ENCODE measurements at regions not wholly inside any gene's neighbourhood (a gene's known extent, or its start where the extent isn't known, plus 50 kb on each side); places are given as distances from the start of the nearest gene placed in this dataset.
A peak's percentile ranks its signal among the peaks of the same experiment; 100 is the strongest.

DNA sequence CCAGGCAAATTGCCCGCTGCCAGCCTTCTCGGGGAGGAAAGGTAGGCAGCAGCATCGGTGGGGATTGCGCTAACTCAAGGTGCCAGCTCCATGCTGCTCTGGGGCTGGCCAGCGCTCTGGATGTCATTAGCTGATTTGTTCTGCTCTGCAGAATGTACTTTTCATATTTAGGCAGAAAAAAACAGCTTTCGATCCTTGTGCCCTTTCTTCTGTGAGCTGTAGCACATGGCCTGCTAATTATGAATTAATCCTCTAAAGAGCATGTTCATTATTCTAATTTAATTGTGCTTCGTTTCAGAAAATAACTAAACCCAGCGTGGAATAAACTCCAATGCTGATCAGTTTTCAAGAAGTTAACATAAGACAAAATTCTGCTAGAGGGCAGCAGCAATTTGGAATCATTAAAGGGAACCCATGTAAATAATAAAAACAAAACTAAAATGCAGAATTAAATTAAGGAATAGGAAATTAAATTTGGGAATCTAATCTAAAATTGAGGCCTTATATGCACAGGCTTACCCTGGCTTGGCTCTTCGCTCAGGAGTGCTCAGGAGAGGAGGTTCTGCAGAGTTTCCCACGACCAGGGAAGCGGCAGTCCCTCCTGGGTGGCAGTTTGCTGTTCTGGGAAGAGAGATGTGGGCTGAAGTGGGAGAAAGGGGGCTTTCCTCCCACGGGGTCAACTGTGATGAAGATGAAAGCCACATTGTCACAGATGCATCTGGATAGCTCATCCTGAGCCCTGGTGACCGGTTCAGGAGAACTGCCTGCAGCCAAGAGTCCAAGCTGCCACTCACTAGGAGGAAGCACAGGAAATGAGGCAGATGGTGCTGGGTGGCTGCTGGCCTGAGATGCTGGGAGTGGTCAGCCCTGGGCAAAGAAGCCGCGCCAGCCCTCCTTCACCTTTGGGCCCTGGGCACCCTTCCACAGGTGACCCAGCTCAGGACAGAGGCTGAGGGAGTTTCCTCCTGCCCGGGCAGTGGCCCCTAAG is 93.2 kb upstream of the PKDCC start:
- DNase-seq (ENCODE audit: low read depth), result no peak

DNA sequence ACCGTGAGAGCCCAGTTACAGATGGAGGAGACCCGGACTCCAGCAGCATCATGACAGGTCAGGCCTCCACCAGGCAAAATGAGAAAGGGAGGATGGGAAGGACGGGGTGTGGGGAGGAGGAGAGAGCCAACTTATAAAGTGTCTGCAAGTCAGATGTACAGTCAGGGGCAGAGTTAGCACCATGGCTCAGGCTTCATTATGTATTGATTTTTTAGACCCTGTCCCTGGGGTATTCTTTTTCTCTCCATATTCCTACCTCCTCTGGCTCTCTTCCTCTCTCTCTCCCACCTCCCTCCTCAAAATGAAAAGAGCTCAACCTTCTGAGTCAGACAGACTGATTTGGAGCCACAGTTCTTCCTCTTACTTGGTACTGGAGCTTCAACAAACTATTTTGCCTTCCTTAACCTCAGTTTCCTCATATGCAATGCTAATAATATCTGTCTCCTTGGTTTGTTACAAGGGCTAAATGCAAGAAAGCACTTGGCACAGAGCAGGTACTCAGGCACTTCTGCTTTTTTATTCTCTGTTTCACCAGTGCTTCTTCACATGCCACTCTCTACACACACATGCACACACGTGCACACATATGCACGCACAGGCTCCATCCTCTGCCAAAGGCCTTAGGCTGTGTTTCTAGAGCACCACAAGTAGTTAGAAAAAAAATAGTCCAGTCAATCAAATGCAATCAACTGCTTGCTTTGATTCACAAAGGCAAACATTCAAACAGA is 92.3 kb upstream of the PKDCC start:
- no peak for DNase-seq (ENCODE audit: low read depth)

DNA sequence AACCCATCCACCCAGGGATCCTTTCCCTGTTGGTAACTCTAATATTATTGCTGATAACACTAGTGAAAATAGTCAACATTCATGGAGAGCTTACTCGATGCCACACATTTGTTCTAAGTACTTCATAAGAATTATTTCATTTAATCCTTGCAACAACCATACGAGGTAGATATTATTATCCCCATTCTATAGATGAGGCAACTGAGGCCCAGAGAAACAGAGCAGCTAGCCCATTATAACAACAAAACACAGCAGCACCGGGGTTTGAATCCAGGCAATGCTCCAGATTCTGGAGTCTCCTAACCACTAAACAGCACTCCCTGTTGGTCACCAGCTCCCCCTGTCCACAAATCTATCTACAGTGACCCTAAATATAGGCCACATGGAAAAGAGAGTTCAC is 90.4 kb upstream of the PKDCC start:
- DNase-seq (ENCODE audit: low read depth), result no peak

DNA sequence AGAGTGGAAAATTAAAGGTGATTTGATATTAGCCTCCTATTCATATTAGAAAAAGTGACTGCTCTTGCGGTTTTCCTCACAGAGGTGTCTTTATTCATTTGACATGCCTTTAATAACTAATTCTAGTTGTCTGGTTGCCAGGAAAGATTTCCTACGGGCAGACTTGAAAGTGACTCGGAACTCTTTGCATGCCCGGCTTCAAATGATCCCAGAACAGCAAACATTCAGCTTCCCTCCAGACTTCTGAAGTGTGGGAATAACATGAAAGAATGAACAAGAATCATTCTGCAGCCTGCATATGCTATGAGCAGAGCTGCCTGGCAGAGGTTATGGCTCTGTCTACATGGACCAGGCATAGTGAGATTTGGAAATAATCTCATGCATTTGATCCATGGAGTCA is 89.6 kb upstream of the PKDCC start:
- peak; percentile 74 for DNase-seq (ENCODE audit: low read depth)

DNA sequence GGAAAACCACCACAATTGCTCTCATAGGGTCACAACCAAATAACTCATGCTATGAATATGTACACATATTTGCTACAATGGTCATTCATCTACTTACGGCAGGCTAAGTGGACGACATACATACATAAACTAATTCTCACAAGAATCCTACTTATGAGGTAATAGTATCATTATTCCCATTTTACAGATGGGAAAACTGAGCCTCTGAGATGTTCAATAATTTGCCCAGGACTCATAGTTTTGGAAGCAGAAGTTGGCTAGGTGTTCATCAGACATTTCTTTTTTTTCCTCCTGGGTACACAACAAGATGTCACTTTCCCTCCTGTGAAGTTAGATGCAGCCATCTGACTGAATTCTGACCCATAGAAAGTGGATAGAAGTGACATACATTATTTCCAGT is 89.0 kb upstream of the PKDCC start:
- DNase-seq (ENCODE audit: low read depth), result no peak

DNA sequence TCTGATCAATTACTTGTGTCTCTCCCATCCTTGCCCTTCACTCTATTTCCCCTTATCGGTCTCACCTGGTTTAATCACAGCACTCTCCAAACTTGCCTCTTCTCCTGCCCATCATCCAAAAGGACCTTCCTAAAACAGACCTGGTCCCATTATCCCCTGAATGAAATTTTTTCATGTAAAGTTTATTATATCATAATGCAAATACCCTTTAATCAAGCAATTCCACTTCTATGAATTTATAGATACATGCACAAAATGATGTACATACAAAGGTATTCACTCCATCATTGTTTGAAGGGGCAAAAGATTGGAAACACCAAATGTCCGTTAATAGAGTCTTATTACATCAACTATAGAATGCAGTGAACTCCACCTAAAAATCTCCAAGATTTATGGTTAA is 88.1 kb upstream of the PKDCC start:
- no peak for DNase-seq (ENCODE audit: low read depth)

DNA sequence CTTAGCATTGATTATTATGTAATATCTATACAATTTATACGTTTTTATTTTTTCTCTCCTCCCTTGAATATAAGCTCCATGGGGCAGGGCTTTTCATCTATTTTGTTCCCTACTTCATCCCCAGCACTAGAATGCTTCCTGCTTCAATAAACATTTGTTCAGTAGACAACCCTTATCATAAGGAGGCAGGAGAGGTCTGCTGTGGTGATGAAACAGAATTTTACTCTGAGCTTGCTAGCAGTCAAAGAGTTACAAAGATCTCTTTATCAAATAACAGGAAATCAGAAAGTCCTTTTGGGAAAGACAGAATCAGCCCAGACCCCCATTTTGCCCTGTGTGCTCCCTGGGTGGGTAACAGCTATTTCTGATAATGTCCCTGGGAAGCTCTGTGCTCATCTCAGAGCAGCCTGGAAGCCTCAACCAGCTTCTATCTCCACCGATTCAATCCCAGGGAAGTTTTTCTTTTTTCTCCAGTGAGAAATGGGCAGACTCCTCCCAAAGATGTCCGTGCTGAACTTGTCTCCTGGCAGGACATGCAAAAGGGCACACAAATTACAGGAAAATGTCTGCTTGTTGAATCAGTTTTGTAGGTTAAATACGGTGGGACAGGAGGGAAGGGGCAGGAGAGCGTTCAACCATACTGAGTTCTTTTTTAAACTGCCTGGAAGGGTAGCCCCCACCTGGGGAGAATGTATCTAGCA is 84.7 kb upstream of the PKDCC start:
- DNase-seq (ENCODE audit: low read depth), result no peak

DNA sequence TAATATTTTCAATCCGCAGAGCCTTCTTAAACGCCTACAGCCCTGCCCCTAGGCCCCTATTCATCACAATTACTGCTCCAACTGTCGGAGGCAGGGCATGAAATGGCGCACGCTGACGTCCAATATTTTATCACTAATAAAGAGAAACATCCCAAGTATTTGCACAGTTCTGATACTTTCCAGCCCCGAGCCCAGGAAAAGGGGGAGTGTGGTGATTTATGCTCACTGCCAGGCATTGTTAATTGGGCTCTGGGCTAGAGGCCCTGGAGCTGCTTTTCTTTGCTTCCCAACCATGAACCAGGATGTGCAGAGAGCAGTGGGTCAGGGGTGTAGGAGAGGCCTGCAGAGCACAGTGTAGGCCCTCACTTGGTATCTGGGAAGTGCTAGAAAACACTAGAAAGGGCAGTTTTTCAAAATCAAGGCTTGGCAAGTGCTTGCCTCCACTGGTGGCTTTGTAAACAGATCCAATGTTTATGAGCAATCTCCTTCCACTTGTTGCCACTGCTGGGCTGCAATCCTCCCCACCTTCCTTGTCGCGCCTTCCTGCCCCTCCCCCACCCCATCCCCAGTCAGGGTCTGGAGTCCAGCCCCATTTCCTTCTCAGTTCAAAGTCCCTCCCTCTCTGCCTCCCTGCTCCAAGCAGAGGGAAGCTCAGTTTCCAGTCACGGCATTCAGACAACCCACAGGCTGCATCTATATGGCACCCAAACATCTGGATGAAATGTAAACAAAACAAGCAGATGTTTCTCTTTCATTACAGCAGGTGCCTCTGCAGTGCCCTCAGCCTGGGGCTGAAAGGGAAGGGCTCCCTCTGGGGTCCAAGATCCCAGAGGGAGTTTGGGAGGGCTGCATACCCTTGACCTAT is 83.9 kb upstream of the PKDCC start:
- DNase-seq (ENCODE audit: low read depth), result peak; percentile 45

DNA sequence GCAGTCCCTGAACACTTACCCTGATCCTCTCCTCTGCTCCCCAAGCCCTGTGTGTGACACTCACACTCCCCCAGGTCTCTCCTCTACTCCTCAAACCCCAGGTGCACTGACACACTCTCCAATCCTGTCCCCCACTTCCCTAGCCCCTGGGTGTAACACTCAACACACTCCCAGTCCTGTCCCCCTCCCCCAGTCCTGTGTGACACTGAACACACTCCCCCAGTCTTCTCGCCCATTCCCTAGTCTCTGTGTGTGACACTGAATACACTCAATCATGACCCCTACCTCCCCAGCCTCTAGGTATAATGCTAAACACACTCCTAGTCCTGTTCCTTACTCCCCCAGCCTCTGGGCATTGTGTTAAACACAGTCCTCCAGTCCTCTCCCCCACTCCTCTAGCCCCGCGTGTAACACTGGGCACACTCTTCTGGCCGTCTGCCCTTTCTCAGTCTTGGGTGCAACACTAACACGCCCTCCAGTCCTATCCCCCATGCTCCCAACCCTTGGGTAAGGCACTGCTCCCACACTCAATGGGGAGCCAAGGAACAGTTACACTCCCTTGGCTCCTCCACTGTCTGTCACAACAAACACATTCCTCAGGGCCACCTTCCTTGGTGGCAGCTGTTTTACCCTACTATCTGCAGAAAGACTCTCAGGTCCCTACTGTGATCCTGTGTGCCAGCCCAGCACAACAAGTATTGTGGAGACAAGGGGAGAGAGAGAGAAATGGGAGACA is 82.5 kb upstream of the PKDCC start:
- DNase-seq (ENCODE audit: low read depth), result no peak

DNA sequence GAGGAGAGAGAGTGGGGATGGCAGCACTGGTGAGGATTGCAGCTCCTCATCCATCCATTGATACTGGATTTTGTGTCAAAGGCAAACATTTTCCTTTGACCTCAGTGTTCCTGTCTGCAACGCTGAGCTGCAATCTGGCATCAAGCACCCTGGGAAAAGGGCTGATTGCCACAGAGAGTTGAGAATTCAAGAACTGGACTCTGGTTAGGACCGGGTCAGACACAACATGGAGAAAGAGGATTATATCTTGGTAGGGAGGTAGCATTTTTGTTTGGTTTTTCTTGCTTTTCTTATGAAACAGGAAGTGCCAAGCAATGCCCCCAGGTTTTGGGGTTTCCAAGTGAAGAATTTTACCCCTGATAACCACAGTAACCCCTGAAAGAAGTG is 81.9 kb upstream of the PKDCC start:
- peak; percentile 61 for DNase-seq (ENCODE audit: low read depth)

DNA sequence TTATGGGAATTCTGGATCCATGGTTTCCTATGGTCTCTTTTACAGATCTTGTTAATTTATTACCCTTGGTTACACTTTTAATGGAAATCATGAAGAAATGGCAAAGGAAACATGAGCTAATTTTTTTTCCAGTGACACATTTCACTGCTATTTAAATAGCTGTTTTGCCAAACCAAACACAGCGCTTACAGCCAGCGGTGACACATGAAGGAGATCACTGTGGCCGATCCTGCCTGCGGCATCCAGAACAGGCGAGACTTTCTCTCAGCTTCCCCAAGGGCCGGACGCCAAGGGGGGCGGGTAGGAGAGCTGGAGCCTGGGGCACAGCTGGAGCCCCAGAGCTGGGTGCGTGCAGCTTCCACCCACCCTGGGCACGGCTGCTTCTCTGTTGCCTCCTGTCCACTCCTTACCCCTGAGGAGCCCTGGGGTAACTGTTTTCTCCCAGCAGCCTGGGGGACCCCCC is 81.4 kb upstream of the PKDCC start:
- peak; percentile 97 for DNase-seq (ENCODE audit: low read depth)

DNA sequence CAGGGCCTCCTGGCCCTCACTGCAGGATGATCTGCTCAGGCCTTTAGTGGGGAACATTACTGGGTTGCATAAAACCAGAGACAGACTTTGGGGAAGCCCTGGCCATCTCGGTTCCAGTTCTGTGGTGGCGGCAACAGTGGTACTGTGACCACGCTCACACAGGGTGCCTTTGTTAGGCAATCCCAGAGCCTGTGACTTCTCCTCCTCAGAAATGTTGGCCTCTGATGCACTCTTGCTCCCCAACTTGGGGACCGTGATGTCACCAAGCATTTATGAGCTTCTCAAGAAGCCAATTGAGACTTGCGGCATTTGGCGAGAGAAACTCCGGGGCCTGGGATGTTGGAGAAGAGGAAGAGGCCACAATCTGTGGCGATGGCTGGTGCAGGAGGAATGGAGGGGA is 80.9 kb upstream of the PKDCC start:
- DNase-seq (ENCODE audit: low read depth), result no peak

DNA sequence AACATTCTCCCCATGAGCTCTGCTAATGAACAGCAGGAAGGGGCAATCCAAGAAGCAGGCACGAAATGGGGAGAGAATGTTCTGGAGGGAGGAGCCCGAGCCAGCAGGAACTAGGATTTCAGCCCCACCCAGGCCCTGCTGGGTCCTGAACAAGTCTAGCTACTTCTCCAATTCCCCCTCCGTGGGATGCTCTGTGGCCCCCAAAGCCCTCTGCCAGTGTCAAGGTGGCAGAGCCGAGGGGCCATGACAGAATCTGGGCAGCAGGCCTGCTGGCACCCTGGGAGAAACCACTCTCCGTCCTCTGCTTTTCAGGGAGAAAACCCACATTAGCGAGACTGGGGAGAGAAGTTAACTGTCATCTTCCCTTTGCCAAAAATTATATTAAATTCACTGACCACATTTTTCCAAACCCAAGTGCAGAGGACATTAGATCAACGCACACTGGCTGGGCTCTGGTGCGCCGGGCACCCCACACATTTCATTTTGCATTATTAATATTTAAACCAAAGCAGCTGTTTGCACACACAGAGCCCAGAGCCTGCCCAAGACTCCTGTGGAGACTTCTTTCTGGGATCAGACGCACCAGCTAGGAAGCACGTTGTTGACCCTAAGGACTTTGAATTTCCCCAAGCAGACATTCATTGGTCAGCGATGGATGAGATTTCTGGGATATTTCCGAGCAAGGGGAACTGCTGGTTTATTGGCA is 80.2 kb upstream of the PKDCC start:
- DNase-seq (ENCODE audit: low read depth), result no peak

DNA sequence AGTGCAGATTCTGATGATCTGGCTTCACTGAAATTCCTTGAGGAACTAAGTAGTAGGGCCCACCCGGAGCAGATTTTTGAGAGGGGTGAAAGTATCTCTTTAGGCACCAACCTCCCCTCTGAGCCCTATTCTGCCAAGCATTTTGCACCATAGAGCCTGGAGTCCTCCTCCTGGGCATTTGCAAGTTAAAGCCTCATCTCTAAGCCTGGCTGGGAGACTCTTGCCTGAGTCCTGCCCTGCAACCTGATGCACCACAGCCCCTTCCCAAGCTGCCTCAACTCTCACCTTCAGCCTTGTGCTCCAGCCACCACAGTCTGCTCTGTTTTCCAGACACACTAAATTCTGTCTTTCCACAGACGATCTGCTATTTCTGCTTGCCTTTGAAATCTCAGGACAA is 79.6 kb upstream of the PKDCC start:
- no peak for DNase-seq (ENCODE audit: low read depth)

DNA sequence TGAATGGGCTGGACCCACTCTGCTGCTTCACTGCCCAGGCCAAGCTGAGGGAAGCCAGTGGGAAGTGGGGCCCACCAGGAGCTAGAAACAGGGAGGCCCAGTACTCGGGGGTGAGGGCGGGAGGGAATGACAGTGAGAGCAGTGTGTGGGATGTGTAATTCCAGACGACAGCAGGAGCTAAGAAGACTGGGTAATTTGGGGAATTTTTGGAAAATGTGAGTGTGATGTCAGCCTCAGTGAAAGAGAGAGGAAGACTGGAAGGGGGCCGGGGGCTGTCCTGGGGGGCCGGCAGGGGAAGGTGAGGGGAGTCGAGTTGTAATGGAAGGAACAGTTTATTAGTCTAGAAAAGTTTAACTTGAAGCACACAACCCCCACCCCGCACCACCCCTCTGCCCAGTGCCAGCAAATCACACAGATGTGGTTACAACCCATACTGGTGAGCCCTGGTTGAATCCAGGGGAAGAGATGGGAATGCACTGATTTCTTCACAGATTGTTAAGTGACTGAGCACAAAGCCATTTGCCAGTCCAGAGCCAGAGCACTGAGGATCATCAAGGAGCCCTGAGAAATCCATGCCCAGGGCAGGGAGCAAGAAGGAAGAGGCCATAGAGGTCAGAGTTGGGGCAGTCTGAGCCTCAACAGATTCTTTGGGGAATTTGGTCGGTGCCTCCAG is 76.7 kb upstream of the PKDCC start:
- DNase-seq (ENCODE audit: low read depth), result peak; percentile 35

DNA sequence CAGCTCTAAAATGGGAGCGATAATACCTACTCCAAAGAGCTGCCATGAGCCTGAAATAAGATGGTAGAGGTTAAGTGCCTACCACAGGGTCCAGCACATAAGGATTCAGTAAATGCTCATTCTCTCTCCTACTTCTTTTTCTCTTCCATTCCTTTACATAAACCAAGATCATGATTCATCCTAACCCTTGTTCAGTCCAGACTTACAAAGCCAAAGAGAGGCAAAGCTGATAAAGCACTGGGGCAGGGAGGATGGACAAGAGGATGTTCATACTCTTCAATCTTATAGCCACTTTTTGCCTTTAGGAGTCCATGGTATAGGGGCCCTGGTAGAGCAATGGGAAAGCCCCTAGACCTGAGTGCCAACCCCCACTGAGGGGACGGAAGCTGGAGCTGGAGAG is 75.6 kb upstream of the PKDCC start:
- DNase-seq (ENCODE audit: low read depth), result no peak

DNA sequence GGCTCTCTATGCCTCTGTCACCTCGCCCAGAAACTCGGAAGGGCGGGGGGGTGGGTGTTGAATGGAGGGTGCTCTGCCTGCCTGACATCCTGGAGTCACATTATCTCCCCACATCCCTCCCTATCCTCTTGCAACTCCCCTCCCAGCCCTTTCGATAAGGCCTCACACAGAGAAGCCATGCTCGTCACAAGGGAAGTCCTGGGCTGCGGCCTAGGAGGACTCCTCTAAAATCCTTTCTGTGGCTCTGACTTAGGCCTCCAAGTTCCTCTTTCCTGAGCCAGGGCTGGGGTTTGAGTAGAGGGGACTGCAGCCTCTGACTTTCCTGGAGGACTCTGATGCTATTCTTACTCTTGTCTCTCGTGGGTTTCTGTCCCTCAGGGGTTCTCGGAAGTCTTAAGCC is 75.0 kb upstream of the PKDCC start:
- no peak for DNase-seq (ENCODE audit: low read depth)

DNA sequence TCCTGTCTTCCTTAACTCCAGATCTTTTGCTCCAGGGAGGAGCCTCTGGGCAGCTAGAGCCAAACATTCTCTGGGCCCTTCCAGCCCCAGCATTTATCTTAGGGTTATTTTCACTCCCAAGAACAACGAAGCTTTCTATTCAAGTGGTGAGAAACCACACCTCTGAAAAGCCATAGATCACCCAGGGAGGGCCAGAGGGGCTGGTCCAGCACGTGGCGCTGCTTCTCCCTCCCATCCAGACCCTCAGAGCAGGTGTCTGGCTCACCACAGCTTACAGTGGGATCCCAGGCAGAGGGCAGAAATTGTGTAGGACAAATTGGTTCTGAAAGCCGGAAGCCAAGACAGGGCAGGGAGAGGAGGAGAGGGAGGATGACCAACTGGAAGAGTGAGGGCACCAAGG is 74.0 kb upstream of the PKDCC start:
- no peak for DNase-seq (ENCODE audit: low read depth)

DNA sequence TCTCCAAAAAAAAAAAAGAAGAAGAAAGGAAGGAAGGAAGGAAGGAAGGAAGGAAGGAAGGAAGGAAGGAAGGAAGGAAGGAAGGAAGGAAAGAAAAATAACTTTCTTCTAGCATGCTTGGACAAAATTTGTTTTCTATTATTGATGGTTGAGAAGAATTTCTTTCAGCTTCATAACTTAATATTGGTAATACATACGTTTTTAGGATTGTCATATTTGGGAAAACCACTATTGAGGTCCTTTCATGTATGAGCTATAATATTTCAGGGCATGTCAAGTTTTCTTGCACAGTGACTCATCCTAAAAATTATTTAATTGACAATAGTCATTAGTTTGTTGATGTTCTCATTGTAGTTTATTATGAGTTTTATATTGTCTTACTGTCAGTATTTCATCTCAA is 66.4 kb upstream of the PKDCC start:
- no peak for DNase-seq (ENCODE audit: low read depth)

All from renal cortical epithelial cell (primary cell).